HAP-1 (cell line): ENCODE measurements at regions not wholly inside any gene's neighbourhood (a gene's known extent, or its start where the extent isn't known, plus 50 kb on each side); places are given as distances from the start of the nearest gene placed in this dataset.
"Not testable (repeated sequence)": the region's sequence is repeated elsewhere in the genome, so short reads cannot be mapped to it uniquely, and the experiment has no call there.

Experiments
- DNase-seq, 2 experiments: peaks; one replicate each; pipeline ENCODE4 v3.0.0-alpha.2; 2016 to 2020; ENCODE audit warnings: low spot score in 2 of 2
- H3K27me3 ChIP-seq: fragments of 250-450 bp; sonication (Bioruptor Pico); 2 replicates; pipeline ENCODE4 v1.5.1; 2020; ENCODE audit warnings: low read depth, mild to moderate bottlenecking, moderate library complexity
- H3K36me3 ChIP-seq: fragments of 250-450 bp; sonication (Bioruptor Pico); replicated peaks from 2 replicates; pipeline ENCODE4 v1.5.1; 2020; ENCODE audit warnings: mild to moderate bottlenecking
- H3K4me1 ChIP-seq: fragments of 250-450 bp; sonication (Bioruptor Pico); 2 replicates; pipeline ENCODE4 v1.5.1; 2020; ENCODE audit warnings: mild to moderate bottlenecking
- H3K4me3 ChIP-seq: fragments of 250-450 bp; sonication (Bioruptor Pico); 2 replicates; pipeline ENCODE4 v1.5.1; 2020; ENCODE audit warnings: mild to moderate bottlenecking, moderate library complexity
- H3K9me3 ChIP-seq: fragments of 250-450 bp; sonication (Bioruptor Pico); 2 replicates; pipeline ENCODE4 v1.5.1; 2020; ENCODE audit warnings: mild to moderate bottlenecking, moderate library complexity
- in situ Hi-C: fragments of 300-500 bp; cut with MboI; formaldehyde crosslinking; loops from 3 replicates; pipeline ENCODE4 v1.14.3; 2020; ENCODE audit warnings: low sequenced_read_pairs, inconsistent platforms, mixed read lengths

DNA sequence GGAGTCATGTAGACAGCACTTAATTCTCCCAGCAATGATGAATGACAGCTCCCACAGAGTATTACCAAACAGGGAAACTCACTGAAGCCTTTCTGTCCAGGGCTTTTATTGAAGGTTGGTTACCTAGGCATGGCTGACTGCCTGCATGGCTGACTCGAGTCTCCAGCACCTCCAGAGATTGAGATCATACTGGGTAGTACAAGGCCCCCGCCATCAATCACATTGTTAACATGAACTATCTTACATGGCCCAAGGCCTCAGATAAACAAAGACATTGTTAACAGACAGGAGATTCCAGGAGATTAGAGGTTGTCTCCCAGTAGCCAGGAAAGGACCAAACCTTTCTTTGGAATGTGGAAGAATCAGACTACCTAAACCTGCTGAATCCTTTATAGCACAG lies 128.3 kb upstream of the LSM14A start:
- Histone ChIP-seq H3K36me3 (no peaks in the 10 kb centered on the region), H3K4me3 (no peak overlapping the region), H3K4me1 (0 out of 2 replicates have a peak, but pooled peaks cover 4% of the 10 kb centered on the region), H3K9me3 (no peaks in the 10 kb centered on the region; the same call in 1 of the 2 replicates), H3K27me3 (no peaks in the 10 kb centered on the region)
- no peak for DNase-seq
- in situ Hi-C loops = no loop called here

DNA sequence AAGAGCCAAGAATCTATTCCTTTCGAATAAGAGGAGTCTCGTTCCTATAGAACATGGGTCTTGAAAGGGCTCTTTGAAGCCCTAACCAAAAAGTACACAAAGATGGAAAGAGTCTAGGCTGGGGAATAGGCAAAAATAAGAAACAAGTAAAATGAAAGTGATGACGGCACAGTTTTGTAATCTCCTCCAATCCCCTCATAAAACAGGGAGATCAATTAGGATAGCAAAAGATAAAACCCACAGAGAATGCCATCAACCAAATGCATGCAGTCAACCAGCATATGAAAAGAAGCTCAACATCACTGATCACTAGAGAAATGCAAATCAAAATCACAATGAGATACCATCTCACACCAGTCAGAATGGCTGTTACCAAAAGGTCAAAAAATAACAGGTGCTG lies 122.4 kb upstream of the LSM14A start:
- no peak overlapping the region for H3K4me3 ChIP-seq
- DNase-seq = peak; percentile 12 to 74
- H3K36me3 ChIP-seq = no peaks in the 10 kb centered on the region
- H3K4me1 ChIP-seq = peaks cover 9% of the 10 kb centered on the region
- in situ Hi-C loops = no loop called here
- H3K9me3 ChIP-seq = no peaks in the 10 kb centered on the region; the same call in 1 of the 2 replicates
- no peaks in the 10 kb centered on the region for H3K27me3 ChIP-seq

DNA sequence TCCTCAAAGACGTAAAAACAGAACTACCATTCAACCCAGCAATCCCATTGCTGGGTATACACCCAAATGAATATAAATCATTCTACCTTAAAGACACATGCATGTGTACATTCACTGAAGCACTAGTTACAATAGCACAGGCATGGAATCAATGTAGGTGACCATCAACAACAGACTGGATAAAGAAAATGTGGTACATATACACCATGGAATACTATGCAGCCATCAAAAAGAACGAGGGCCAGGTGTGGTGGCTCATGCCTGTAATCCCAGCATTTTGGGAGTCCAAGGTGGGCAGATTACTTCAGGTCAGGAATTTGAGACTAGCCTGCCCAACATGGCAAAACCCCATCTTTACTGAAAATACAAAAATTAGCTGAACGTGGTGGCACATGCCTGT lies 121.9 kb upstream of the LSM14A start:
- H3K36me3 ChIP-seq, H3K4me1 ChIP-seq, H3K27me3 ChIP-seq, DNase-seq, H3K4me3 ChIP-seq, H3K9me3 ChIP-seq, in situ Hi-C loops: not testable (repeated sequence)

DNA sequence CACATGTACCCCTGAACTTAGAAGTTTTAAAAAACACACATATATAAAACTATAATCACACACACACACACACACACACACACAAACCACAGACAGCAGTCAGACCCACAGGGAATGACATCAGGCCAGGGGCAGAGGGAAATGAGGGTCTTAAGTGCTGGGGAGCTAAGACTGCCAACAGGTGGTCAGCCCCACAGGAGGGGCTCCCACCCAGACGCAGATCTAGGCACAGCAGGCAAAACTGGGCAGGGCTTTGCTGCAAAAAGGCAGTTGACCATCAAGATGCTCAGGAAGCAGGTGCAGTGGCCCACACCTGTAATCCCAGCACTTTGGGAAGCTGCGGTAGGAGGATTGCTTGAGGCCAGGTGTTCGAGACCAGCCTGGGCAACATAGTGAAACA lies 121.0 kb upstream of the LSM14A start:
- peaks cover 9% of the 10 kb centered on the region for H3K4me1 ChIP-seq
- H3K4me3 ChIP-seq = no peak overlapping the region
- no peak for DNase-seq
- in situ Hi-C loops = no loop called here
- no peaks in the 10 kb centered on the region; the same call in 1 of the 2 replicates for H3K9me3 ChIP-seq
- H3K36me3 ChIP-seq = no peaks in the 10 kb centered on the region
- no peaks in the 10 kb centered on the region for H3K27me3 ChIP-seq

DNA sequence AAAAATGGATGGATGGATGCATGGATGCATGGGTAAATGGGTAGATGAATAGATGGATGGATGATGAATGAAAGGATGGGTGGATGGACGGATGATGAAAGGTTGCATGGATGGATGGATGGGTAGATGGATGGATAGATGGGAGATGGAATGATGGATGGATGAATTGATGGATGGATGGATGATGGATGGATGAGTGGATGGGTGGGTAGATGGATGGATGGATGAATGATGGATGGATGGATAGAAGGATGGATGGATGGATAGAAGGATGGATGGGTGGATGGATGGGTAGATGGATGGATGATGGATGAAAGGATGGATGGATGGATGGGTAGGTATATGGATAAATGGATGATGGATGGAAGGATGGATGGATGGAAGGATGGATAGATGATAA lies 115.1 kb upstream of the LSM14A start:
- Histone ChIP-seq H3K4me3 (no peak overlapping the region), H3K36me3 (no peaks in the 10 kb centered on the region), H3K27me3 (0 out of 2 replicates have a peak, but pooled peaks cover 2% of the 10 kb centered on the region), H3K4me1 (no peaks in the 10 kb centered on the region), H3K9me3 (no peaks in the 10 kb centered on the region)
- in situ Hi-C loops = no loop called here
- DNase-seq = no peak

DNA sequence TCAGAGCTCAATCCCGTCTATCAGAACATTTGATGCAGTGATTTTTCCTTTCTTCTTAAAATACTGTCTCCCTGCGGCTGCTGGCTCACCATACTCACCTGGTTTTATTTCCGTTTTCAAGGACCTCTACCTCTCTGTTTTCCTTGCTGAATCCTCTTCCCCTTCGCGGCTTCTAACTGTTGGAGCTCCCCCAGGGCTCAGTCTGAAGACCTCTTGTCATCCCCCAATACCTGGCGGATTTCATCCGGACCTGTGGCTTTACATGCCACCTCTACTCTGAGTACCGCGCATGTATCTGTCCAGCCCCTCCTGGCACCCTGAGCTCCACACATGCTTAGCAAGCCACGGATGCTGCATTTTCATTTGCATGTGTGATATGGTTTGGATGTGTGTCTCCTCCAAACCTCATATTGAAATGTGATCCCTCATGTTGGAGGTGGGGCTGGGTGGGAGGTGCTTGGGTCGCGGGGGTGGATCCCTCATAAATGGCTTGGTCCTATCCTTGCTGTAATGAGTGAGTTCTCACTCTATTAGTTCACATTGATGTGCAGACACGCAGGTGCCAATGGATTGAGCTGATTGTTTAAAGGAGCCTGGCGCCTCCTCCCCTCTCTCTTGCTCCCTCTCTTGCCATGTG lies 106.2 kb upstream of the LSM14A start:
- Histone ChIP-seq H3K27me3 (no peaks in the 10 kb centered on the region), H3K9me3 (no peaks in the 10 kb centered on the region), H3K36me3 (no peaks in the 10 kb centered on the region), H3K4me1 (no peaks in the 10 kb centered on the region; the same call in 1 of the 2 replicates), H3K4me3 (no peak overlapping the region)
- DNase-seq = peak in 1 of 2 experiments; percentile 38
- in situ Hi-C loops = no loop called here

DNA sequence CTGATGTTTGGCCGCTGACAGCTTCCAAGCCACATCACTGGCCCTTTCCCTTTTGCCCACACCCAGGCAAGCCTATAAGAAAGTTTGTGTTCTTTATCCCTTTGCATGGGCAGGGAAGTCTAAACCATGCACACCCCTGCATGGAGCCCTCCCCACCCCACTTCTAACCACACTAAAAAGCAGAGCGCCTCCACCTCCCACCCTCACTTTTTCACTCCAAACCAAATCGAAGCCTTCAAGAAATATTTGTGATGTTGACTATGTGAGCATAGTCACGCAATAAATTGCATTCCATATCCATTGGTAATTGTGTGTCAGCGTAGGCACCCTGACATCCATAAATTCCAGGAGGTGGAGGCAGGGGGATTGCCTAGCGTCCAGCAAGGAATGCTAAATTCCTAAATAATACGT lies 104.4 kb upstream of the LSM14A start:
- H3K27me3 ChIP-seq = no peaks in the 10 kb centered on the region
- no peak for DNase-seq
- no peaks in the 10 kb centered on the region; the same call in 1 of the 2 replicates for H3K4me1 ChIP-seq
- H3K36me3 ChIP-seq = no peaks in the 10 kb centered on the region
- no peaks in the 10 kb centered on the region for H3K9me3 ChIP-seq
- H3K4me3 ChIP-seq = no peak overlapping the region
- in situ Hi-C loops = no loop called here

DNA sequence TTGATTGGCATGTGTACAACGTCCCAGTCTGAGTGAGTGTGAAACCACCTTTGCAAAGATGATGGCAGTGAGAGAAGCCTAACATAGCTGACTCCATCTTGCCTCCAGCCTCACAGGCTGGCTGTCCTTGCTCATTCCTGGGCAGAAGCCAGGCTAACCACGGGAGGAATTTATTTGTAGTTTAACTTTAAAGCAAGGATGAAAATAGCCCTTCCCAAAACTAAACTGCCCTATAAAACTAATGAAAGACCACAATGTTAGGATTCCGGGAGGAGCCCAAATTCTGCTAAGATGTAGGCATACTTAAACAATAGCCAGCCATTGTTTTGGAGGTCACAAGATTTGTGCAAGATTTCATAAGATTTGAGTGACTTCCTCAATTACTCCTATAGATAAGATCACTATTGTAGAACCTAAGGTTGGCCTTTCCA lies 96.6 kb upstream of the LSM14A start:
- Histone ChIP-seq H3K36me3 (no peaks in the 10 kb centered on the region), H3K27me3 (no peaks in the 10 kb centered on the region)

DNA sequence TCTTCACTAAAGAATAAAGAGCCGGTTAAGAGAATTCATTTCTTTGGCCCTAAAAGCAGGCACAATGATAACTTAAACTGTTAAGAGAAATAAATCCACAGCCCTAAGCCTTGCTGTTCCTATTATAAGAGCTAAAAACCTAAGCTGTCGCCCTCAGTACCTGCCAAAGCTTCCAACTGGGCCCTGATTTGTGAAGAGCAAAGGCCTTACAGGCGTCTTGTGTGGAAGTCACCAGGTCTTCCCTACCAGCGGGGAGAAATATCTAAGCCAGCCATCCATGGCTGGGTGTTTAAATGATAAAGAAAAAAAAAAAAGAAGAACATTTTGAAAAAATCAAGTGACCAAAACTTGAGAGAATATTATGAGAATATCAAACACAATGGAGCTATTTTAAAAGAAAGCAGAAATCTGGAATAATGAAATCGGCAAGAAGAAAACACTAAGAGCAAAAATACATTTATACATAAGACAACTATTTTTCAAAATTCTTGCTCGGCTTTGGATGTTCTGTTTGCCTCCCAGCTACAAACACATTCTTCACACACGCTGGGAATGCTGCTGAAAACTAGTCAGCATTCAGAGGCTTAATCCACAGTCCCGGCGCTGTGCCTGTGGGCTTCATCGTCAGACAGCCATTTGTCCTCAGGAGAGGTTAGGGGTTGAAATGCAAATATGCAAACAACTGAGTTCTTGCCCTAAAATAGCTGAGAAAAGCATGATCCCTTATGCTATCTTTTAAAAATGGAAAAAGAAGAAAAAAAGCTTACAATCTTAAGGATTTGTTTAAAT lies 89.8 kb upstream of the LSM14A start:
- Histone ChIP-seq H3K27me3 (no peaks in the 10 kb centered on the region), H3K4me3 (no peak overlapping the region), H3K36me3 (no peaks in the 10 kb centered on the region), H3K9me3 (no peaks in the 10 kb centered on the region; the same call in 1 of the 2 replicates), H3K4me1 (peaks cover 34% of the 10 kb centered on the region)
- peak; percentile 78 to 80 for DNase-seq
- in situ Hi-C loops = no loop called here

More for the DNA sequence above, 96.6 kb upstream of the LSM14A start:
- DNase-seq = no peak
- no peak overlapping the region for H3K4me3 ChIP-seq
- in situ Hi-C loops = no loop called here
- H3K9me3 ChIP-seq = no peaks in the 10 kb centered on the region
- no peaks in the 10 kb centered on the region for H3K4me1 ChIP-seq

DNA sequence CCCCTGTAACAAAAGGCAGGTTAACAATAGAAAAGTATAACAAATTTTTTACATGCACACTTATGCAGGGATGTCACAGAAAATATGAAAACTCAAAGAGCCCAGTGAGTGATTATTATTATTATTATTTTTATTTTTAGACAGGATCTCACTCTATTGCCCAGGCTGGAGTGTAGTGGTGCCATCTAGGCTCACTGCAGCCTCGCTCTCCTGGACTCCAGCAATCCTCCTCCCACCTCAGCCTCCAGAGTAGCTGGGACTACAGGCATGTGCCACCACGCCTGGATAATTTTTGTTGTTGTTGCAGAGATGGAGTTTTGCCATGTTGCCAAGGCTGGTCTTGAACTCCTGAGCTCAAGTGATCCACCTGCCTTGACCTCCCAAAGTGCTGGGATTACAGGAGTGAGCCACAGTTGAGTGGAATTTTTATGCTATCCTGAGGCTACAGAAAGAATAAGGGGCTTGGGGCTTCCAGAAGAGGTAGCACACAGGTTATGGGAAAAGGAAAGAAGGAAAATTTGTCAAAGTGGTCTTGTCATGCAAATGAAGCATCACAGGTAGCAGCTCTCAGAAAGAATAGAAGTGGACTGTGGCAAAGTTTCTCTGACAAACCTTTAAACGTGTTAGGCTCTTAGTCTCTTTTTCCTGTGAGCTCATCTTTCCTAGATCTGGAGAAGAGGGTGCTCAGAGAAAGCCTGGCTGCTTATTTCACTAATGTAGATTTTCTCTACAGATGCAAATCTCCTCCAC lies 87.7 kb upstream of the LSM14A start:
- in situ Hi-C loops = no loop called here
- no peaks in the 10 kb centered on the region for H3K27me3 ChIP-seq

DNA sequence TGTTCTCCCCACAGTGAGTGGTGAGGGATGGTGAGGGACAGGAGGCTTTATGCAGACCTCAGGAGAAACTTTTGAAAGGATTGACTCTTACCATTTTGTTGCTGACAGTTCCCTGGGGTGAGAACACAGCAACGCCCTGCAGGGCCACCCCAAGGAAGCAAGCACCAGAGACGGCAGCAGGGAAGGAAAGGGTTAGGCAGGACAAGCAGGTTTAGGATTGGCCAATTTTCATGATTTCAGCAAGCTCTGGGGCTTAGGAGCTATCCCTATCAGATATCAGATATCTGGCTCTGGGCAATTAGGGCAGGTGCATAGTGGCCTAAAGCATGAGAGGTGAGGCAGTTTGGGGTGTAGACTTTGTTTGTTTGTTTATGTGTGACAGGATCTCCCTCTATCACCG lies 87.0 kb upstream of the LSM14A start:
- in situ Hi-C loops = no loop called here
- no peak for DNase-seq

More for the DNA sequence above, 87.7 kb upstream of the LSM14A start:
- Histone ChIP-seq H3K4me1 (peaks cover 34% of the 10 kb centered on the region), H3K36me3 (no peaks in the 10 kb centered on the region), H3K4me3 (no peak overlapping the region), H3K9me3 (no peaks in the 10 kb centered on the region; the same call in 1 of the 2 replicates)
- no peak for DNase-seq

DNA sequence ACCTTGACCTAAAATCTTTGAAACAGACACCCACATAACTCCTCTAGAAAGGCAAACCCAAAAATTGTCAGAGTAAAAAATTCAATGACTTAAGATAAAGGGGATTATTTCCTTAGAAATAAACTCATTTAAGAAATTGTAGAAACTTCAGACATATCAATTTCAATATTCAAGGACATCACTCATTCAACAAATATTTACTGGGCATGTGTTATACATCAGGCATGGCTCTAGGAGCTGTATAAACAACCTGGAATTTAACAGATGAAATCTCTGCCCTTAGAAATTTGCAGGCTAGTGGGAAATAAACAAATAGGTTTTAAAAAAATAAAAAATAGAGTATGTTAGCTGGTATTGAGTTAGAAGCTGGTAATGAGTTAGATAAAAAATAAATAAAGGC lies 84.0 kb upstream of the LSM14A start:
- H3K9me3 ChIP-seq = no peaks in the 10 kb centered on the region; the same call in 1 of the 2 replicates
- H3K27me3 ChIP-seq = no peaks in the 10 kb centered on the region
- no peak for DNase-seq
- in situ Hi-C loops = no loop called here
- H3K36me3 ChIP-seq = no peaks in the 10 kb centered on the region
- H3K4me3 ChIP-seq = no peak overlapping the region
- peaks cover 16% of the 10 kb centered on the region for H3K4me1 ChIP-seq

More for the DNA sequence above, 87.0 kb upstream of the LSM14A start:
- Histone ChIP-seq H3K27me3 (no peaks in the 10 kb centered on the region), H3K4me1 (peaks cover 34% of the 10 kb centered on the region), H3K9me3 (no peaks in the 10 kb centered on the region; the same call in 1 of the 2 replicates), H3K4me3 (no peak overlapping the region), H3K36me3 (no peaks in the 10 kb centered on the region)

DNA sequence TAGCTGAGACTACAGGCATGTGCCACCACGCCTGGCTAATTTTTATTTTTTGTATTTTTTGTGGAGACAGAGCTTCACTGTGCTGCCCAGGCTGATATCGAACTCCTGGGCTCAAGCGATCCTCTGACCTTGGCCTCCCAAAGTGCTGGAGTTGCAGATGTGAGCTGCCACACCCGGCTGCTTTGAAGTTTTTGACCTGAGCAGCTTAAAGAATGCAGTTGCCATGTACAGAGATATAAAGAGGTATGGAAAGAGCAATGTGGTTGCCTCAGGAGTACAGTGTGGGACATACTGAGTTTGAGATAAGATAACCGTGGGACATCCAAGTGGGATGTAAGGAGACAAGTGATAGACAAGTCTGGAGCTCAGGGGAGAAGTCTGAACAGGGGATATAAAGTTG lies 82.7 kb upstream of the LSM14A start:
- in situ Hi-C loops = no loop called here
- DNase-seq = no peak
- Histone ChIP-seq H3K27me3 (no peaks in the 10 kb centered on the region), H3K9me3 (no peaks in the 10 kb centered on the region; the same call in 1 of the 2 replicates), H3K4me3 (no peak overlapping the region), H3K4me1 (peaks cover 5% of the 10 kb centered on the region), H3K36me3 (no peaks in the 10 kb centered on the region)
